HFFc6 (cell line): ENCODE measurements at regions not wholly inside any gene's neighbourhood (a gene's known extent, or its start where the extent isn't known, plus 50 kb on each side); places are given as distances from the start of the nearest gene placed in this dataset.

Source experiments
- DNase-seq: peaks from one replicate; pipeline ENCODE4 v3.0.0-alpha.2; 2018
- H3K27ac Mint-ChIP-seq: 2 replicates; pipeline ENCODE4 v1.8.0; 2020; ENCODE audit warnings: mild to moderate bottlenecking, mixed read lengths
- H3K27me3 Mint-ChIP-seq: 2 replicates; pipeline ENCODE4 v1.8.0; 2021; ENCODE audit warnings: mild to moderate bottlenecking, moderate library complexity, mixed read lengths; ENCODE audit not compliant: insufficient read depth
- H3K36me3 Mint-ChIP-seq: 2 replicates; pipeline ENCODE4 v1.8.0; 2021; ENCODE audit warnings: low read depth, mixed read lengths
- H3K4me1 Mint-ChIP-seq: 2 replicates; pipeline ENCODE4 v1.8.0; 2020; ENCODE audit warnings: low read depth, mixed read lengths
- H3K4me3 Mint-ChIP-seq: 2 replicates; pipeline ENCODE4 v1.8.0; 2020; ENCODE audit warnings: mild to moderate bottlenecking, moderate library complexity, mixed read lengths
- H3K9me3 Mint-ChIP-seq: 2 replicates; pipeline ENCODE4 v1.8.0; 2020; ENCODE audit warnings: mild to moderate bottlenecking, mixed read lengths
- TF ChIP-seq, protein P1 (sequence below): fragments of 200-600 bp; sonication (generic); IDR thresholded peaks from 2 replicates; pipeline ENCODE4 v1.5.0; 2021; ENCODE audit warnings: antibody characterized with exemption, mild to moderate bottlenecking

DNA sequence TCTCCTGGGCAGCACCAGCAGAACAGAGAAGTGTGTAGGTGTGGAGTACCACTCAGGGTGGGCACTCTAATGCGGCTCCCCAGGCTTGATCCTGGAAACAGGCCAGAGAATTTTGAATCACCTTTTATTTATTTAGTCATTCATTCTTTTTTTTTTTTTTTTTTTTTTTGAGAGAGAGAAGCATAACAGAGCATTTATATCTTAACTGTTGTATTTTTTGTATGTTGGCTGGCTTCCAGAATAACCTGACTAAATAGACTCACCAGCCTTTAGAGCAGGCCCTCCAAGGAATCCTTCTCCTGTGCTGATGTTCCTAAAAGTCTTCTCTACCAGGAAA lies 153.4 kb downstream of the PIK3R1 start:
- DNase-seq = no peak
- H3K27me3 Mint-ChIP-seq = peaks cover 4% of the 10 kb centered on the region
- peaks cover 37% of the 10 kb centered on the region for H3K4me1 Mint-ChIP-seq
- TF ChIP-seq, protein P1, sequence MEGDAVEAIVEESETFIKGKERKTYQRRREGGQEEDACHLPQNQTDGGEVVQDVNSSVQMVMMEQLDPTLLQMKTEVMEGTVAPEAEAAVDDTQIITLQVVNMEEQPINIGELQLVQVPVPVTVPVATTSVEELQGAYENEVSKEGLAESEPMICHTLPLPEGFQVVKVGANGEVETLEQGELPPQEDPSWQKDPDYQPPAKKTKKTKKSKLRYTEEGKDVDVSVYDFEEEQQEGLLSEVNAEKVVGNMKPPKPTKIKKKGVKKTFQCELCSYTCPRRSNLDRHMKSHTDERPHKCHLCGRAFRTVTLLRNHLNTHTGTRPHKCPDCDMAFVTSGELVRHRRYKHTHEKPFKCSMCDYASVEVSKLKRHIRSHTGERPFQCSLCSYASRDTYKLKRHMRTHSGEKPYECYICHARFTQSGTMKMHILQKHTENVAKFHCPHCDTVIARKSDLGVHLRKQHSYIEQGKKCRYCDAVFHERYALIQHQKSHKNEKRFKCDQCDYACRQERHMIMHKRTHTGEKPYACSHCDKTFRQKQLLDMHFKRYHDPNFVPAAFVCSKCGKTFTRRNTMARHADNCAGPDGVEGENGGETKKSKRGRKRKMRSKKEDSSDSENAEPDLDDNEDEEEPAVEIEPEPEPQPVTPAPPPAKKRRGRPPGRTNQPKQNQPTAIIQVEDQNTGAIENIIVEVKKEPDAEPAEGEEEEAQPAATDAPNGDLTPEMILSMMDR = no peak
- H3K9me3 Mint-ChIP-seq = no peaks in the 10 kb centered on the region; the same call in 1 of the 2 replicates
- no peak overlapping the region for H3K27ac Mint-ChIP-seq
- H3K36me3 Mint-ChIP-seq = no peaks in the 10 kb centered on the region
- no peak overlapping the region for H3K4me3 Mint-ChIP-seq

DNA sequence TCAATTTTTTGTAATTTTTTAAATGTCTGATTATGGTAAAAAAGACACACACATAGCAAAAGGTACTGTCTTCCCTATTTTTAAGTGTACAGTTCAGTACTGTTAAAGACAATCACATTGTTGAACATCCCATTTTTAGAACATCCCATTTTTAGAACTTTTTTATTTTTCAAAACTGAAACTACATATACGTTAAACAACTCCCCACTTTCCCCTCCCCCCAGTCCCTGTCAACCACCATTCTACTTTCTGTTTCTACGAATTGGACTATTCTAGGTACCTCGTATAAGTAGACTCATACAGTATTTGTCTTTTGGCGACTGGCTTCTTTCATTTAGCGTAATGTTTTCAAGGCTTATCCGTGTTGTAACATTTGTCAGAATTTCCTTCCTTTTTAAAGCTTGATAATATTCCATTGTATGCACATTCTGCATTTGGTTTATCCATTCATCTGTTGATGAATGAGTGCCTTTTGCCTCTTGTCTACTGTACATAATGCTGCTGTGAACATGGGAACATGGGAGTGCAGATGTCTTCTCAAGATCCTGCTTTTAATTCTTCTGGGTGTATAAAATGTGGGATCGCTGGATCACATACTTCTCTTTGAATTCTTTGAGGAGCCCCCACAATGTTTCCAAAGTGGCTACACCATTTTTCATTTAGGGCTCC lies 154.0 kb downstream of the PIK3R1 start:
- Mint-ChIP-seq H3K36me3 (no peaks in the 10 kb centered on the region), H3K27me3 (peaks cover 4% of the 10 kb centered on the region), H3K4me3 (no peak overlapping the region), H3K9me3 (no peaks in the 10 kb centered on the region; the same call in 1 of the 2 replicates), H3K4me1 (peaks cover 40% of the 10 kb centered on the region), H3K27ac (no peak overlapping the region)
- no peak for DNase-seq
- TF ChIP-seq, protein P1 = no peak

DNA sequence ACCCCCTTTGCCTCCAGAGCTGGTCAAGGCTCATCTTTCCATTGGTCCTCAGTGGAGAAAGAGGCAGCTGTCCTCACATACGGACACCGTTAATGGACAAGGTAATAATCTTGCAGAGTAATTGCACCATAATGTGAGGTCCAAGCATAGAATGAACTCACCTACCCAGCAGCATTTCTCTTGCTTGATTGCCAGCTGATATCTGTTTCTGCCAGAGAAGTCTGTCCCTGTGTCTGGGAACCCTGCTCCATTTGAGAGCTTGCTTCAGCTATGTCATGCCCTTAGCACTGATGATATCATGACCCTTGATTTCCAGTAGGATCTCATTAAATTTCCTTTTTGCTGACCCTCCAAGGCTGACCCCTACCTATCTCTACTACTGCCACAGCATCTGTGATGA lies 154.6 kb downstream of the PIK3R1 start:
- H3K4me1 Mint-ChIP-seq = peaks cover 46% of the 10 kb centered on the region
- TF ChIP-seq, protein P1 = no peak

DNA sequence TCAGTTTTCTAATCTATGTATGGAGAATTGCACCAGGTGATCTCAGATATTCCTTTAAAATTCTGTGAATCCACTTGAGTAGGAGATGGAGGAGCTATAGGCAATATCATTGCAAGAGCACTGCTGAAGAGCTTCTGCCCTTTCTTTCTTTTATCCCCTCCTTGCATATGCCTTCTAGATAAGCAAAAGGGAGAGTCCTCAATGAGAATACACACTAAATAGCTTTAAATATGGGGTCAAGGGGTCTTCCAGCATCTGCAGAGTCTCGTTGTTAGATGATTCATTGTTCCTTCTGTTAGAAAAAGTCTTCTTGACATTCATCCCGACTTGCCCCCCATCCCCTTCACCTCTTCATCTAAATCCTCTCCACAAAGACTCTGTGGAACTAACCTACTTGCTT lies 156.1 kb downstream of the PIK3R1 start:
- no peak for DNase-seq
- no peaks in the 10 kb centered on the region; the same call in 1 of the 2 replicates for H3K9me3 Mint-ChIP-seq
- TF ChIP-seq, protein P1 = no peak
- H3K36me3 Mint-ChIP-seq = no peaks in the 10 kb centered on the region
- H3K27me3 Mint-ChIP-seq = peaks cover 5% of the 10 kb centered on the region
- no peak overlapping the region for H3K4me3 Mint-ChIP-seq
- H3K4me1 Mint-ChIP-seq = peaks cover 50% of the 10 kb centered on the region
- H3K27ac Mint-ChIP-seq = no peak overlapping the region

More for the DNA sequence above, 154.6 kb downstream of the PIK3R1 start:
- Mint-ChIP-seq H3K27ac (no peak overlapping the region), H3K9me3 (no peaks in the 10 kb centered on the region; the same call in 1 of the 2 replicates), H3K4me3 (no peak overlapping the region), H3K27me3 (peaks cover 4% of the 10 kb centered on the region), H3K36me3 (no peaks in the 10 kb centered on the region)
- no peak for DNase-seq

DNA sequence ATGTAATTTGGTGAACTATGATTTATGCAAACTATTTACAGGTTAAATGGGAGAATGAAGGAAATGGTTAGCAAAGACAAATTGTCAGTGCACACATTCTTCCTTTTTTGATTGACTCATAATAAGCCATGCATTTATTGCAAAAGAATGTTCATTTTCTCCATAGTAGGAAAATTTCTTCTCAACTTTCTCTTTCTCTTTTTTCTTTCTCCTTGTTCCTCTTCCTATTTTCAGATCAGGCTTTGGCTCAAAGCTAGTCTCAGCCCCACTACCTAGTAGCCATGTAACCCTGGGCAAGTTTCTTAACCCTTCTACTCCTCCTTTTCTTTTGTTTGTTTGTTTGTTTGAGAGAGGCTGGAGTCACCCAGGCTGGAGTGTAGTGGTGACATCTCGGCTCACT lies 156.6 kb downstream of the PIK3R1 start:
- Mint-ChIP-seq H3K36me3 (no peaks in the 10 kb centered on the region), H3K4me1 (peaks cover 47% of the 10 kb centered on the region), H3K27ac (no peak overlapping the region), H3K4me3 (no peak overlapping the region), H3K9me3 (no peaks in the 10 kb centered on the region; the same call in 1 of the 2 replicates), H3K27me3 (peaks cover 5% of the 10 kb centered on the region)
- TF ChIP-seq, protein P1 = no peak
- no peak for DNase-seq
